Endothelial cell of umbilical vein (primary cell): ENCODE measurements at regions not wholly inside any gene's neighbourhood (a gene's known extent, or its start where the extent isn't known, plus 50 kb on each side); places are given as distances from the start of the nearest gene placed in this dataset.
"Not testable (repeated sequence)": the region's sequence is repeated elsewhere in the genome, so short reads cannot be mapped to it uniquely, and the experiment has no call there.

Source experiments
- BruUV-seq: library from RNA; stranded (reverse); fragments of 400-500 nt; replicated peaks from 2 replicates; lab custom pipeline; 2021; lab: Mats Ljungman, UMichigan
- CTCF ChIA-PET: fragments of 300-600, 350-600 bp; sonication (Branson Sonifier 250); formaldehyde crosslinking; loops from one replicate; lab custom pipeline; 2021; ENCODE audit warnings: antibody characterized with exemption, inconsistent platforms; lab: Charles Lee
- POLR2A ChIA-PET: fragments of 300-600, 350-600 bp; sonication (Branson Sonifier 250); formaldehyde crosslinking; loops from one replicate; lab custom pipeline; 2021; ENCODE audit warnings: antibody characterized with exemption, inconsistent platforms; lab: Charles Lee
- DNase-seq: peaks from one replicate; pipeline ENCODE4 v3.0.0-alpha.2; 2011; ENCODE audit warnings: low read depth, low spot score
- FAIRE-seq: peaks from 2 replicates; lab custom pipeline; 2011; peaks lifted over from hg19 to GRCh38; lab: Jason Lieb, UNC
- H2AFZ ChIP-seq: 2 replicates; pipeline ENCODE4 v1.6.0; 2012; ENCODE audit warnings: low read depth, low read length, control low read depth, inconsistent platforms
- H3K27ac ChIP-seq: 2 replicates; pipeline ENCODE4 v1.5.1; 2011; ENCODE audit warnings: low read depth, mild to moderate bottlenecking, control low read depth, low read length, moderate library complexity; ENCODE audit not compliant: insufficient read depth
- H3K27me3 ChIP-seq, 2 experiments: 2 replicates each; pipeline versions ENCODE4 v1.6.0 to v1.6.1; 2011; ENCODE audit warnings: low read length in 2 of 2, mixed read lengths in 1 of 2; ENCODE audit not compliant: control insufficient read depth in 2 of 2, insufficient read depth in 2 of 2
- H3K36me3 ChIP-seq, 2 experiments: 2 replicates in 1 of 2; 3 replicates in 1 of 2; pipeline ENCODE4 v1.5.1; 2011; ENCODE audit warnings: low read length in 2 of 2, mild to moderate bottlenecking in 1 of 2, moderate library complexity in 1 of 2; ENCODE audit not compliant: control insufficient read depth in 2 of 2, insufficient read depth in 2 of 2; ENCODE audit errors: extremely low read depth in 1 of 2
- H3K4me1 ChIP-seq: 3 replicates; pipeline ENCODE4 v1.5.1; 2011; ENCODE audit warnings: mild to moderate bottlenecking, low read length; ENCODE audit not compliant: control insufficient read depth, insufficient read depth; ENCODE audit errors: extremely low read depth
- H3K4me2 ChIP-seq: 2 replicates; pipeline ENCODE4 v1.6.1; 2011; ENCODE audit warnings: low read length, control low read depth, mixed read lengths; ENCODE audit not compliant: insufficient read depth
- H3K4me3 ChIP-seq, 3 experiments: fragments of 200-600 bp in 1 of 3; sonication (generic), shearing (Covaris generic) in 1 of 3; replicated peaks in 1 of 3; 2 replicates each; pipeline ENCODE4 v1.5.1; 2011 to 2016; ENCODE audit warnings: control low read depth in 3 of 3, low read length in 3 of 3, mild to moderate bottlenecking in 2 of 3, inconsistent platforms in 1 of 3, low read depth in 1 of 3, moderate library complexity in 1 of 3; ENCODE audit not compliant: insufficient read depth in 1 of 3
- H3K79me2 ChIP-seq: 2 replicates; pipeline ENCODE4 v1.6.0; 2012; ENCODE audit warnings: low read length, inconsistent platforms; ENCODE audit not compliant: control insufficient read depth, insufficient read depth
- H3K9ac ChIP-seq: replicated peaks from 2 replicates; pipeline ENCODE3; 2011; ENCODE audit warnings: low read length, control low read depth; ENCODE audit not compliant: insufficient read depth; ENCODE audit errors: extremely low read depth
- H3K9me1 ChIP-seq: replicated peaks from 3 replicates; pipeline ENCODE4 v1.6.0; 2011; ENCODE audit warnings: mild to moderate bottlenecking, low read length; ENCODE audit not compliant: control insufficient read depth, insufficient read depth; ENCODE audit errors: extremely low read depth
- H3K9me3 ChIP-seq: replicated peaks from 2 replicates; pipeline ENCODE4 v1.5.1; 2012; ENCODE audit warnings: low read length, inconsistent platforms; ENCODE audit not compliant: control insufficient read depth, insufficient read depth
- H4K20me1 ChIP-seq: replicated peaks from 2 replicates; pipeline ENCODE3; 2011; ENCODE audit warnings: mild to moderate bottlenecking, low read length; ENCODE audit not compliant: control insufficient read depth, insufficient read depth; ENCODE audit errors: extremely low read depth
- EZH2 ChIP-seq: IDR thresholded peaks from 2 replicates; pipeline ENCODE4 v1.6.1; 2012; ENCODE audit warnings: borderline replicate concordance, low read depth, mild to moderate bottlenecking, moderate library complexity, low read length, inconsistent platforms; ENCODE audit not compliant: severe bottlenecking
- MYC ChIP-seq: IDR thresholded peaks from one replicate; pipeline ENCODE4 v1.6.1; 2011; ENCODE audit warnings: mild to moderate bottlenecking, low read depth, low read length
- dilution Hi-C: fragments of 300-500 bp; cut with MboI; formaldehyde crosslinking; loops from one replicate; pipeline ENCODE4 v1.15.0; 2019; ENCODE audit warnings: low sequenced_read_pairs; ENCODE audit not compliant: extremely low pct_ligation_motif_present
- intact Hi-C: fragments of 100-400 bp; cut with micrococcal nuclease; formaldehyde crosslinking; loops from one replicate; pipeline ENCODE4 v1.10.0; 2022

DNA sequence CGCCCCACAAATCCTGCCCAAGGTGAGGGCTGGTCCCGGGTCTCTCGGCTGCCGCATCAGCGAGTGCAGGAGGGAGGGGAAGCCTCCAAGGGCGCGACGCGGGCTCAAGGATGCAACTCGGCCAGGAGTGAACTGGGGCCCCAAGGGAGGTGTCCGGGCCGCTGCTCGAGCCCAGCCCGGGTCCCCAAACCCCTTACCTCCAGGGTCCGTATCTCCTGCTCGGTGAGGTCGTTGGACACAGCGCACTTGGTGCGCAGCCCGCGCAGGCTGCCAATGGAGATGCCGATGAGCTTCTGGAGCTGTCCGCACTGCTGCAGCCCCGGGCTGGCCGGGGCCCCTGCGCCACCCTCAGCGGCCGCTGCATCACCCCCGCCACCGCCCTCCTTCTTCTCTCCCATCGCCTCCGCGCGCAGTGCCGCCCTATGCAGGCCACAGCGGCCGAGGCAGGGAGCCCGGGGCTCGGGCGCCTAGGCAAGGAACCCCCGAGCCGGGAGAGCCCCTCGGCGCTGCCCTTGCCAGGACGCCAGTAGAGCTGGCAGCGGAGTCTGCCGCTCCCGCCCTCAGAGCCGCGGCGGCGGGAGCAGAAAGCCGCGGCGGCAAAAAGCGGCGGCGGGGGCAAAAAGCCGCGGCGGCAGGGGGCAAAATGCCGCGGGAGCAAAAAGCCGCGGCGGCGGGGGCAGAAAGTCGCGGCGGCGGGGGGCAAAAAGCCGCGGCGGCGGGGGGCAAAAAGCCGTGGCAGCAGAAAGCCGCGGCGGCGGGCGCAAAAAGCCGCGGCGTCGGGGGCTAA, 135.1 kb downstream of the ZNF92 start:
- CTCF ChIA-PET: interaction anchor here (0.9 kb wide), 1 partner anchor 135 kb away, joined by 4 read pairs; the partner anchor contains the start of gene ZNF92
- BruUV-seq: not testable (repeated sequence)

DNA sequence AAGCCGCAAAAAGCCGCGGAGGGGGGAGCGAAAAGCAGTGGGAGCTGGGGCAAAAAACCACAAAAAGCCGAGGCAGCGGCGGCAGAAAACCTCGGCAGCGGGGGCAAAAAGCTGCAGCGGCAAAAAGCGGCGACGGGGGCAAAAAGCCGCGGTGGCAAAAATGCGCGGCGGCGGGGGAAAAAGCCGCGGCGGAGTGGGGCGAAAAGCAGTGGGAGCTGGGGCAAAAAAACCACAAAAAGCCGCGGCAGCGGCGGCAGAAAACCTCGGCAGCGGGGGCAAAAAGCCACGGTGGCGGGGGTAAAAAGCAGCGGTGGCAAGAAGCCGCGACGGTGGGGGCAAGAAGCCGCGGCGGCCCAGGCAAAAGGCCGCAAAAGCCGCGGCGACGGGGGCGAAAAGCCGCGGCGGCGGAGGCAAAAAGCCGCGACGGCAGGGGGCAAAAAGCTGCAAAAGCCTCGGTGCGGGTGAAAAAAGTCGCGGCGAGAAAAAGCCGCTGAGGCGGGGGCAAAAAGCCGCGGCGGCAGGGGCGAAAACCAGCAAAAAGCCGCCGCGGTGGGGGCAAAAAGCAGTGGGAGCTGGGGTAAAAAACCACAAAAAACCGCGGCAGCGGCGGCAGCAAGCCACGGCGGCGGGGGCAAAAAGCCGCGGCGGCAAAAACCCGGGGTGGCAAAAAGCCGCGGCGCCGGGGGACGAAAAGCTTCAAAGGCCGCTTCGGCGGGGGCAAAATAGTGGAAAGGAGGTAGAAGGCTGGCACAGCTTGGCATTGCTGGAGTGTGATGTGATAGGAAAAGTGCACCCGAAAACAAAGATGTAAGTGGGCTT, 135.9 kb downstream of the ZNF92 start:
- intact Hi-C loops: no loop called here
- no peak for DNase-seq
- peak overlapping the region; percentile 64 for H2AFZ ChIP-seq

More for the DNA sequence above, 135.1 kb downstream of the ZNF92 start:
- peaks cover 2 to 22% of the 10 kb centered on the region in 2 experiments for H3K27me3 ChIP-seq
- H3K4me1 ChIP-seq, POLR2A ChIA-PET, dilution Hi-C loops, DNase-seq, H3K9me1 ChIP-seq, H2AFZ ChIP-seq, H3K36me3 ChIP-seq, FAIRE-seq, H3K27ac ChIP-seq, H3K79me2 ChIP-seq, H3K9me3 ChIP-seq, H3K9ac ChIP-seq, intact Hi-C loops, H4K20me1 ChIP-seq: not testable (repeated sequence)
- H3K4me2 ChIP-seq: peak overlapping the region; percentile 55
- H3K4me3 ChIP-seq: peak overlapping the region in 2 of 3 experiments; percentile 35 to 37

More for the DNA sequence above, 135.9 kb downstream of the ZNF92 start:
- Histone ChIP-seq H3K4me3 (peak overlapping the region; percentile 11 to 37 (median 35)), H3K9ac (no peak overlapping the region), H3K27ac (no peak overlapping the region), H3K27me3 (peaks cover 2 to 21% of the 10 kb centered on the region in 2 experiments), H3K4me1 (peaks cover 6% of the 10 kb centered on the region), H3K9me1 (no peaks in the 10 kb centered on the region), H4K20me1 (no peaks in the 10 kb centered on the region), H3K79me2 (no peaks in the 10 kb centered on the region), H3K36me3 (no peaks in the 10 kb centered on the region), H3K4me2 (peak overlapping the region; percentile 55), H3K9me3 (no peaks in the 10 kb centered on the region)
- CTCF ChIA-PET: interaction anchor here (0.9 kb wide), 1 partner anchor 136 kb away, joined by 4 read pairs; the partner anchor contains the start of gene ZNF92
- BruUV-seq: no TSS peak
- POLR2A ChIA-PET: no interaction called here
- dilution Hi-C loops: no loop called here
- TF ChIP-seq MYC (no peak), EZH2 (peak; percentile 97)
- no peak for FAIRE-seq
